ENCODE measurements at regions not wholly inside any gene's neighbourhood (a gene's known extent, or its start where the extent isn't known, plus 50 kb on each side); places are given as distances from the start of the nearest gene placed in this dataset.

GRCh38 chr13:80585531-80585930 lies 244.6 kb upstream of the SPRY2 start:
- WGBS, 2 donors (ENCODE audit: low coverage in 1 of 2), result 78 to 89% methylated on average over 1 of the region's 1 CpG
- no peak for TF ChIP-seq POLR2AphosphoS5 (IDR thresholded peaks at IDR 0.05)
- no peak for TF ChIP-seq EP300 (IDR thresholded peaks at IDR 0.05)
- TF ChIP-seq CTCF (IDR thresholded peaks at IDR 0.05), result no peak
- no peak for TF ChIP-seq POLR2A (IDR thresholded peaks at IDR 0.05)
- no peaks in the 10 kb centered on the region for H3K27me3 ChIP-seq
- H3K4me3 ChIP-seq, result no peak overlapping the region
- no peak overlapping the region for H3K27ac ChIP-seq
- H3K36me3 ChIP-seq, result no peaks in the 10 kb centered on the region
- no peaks in the 10 kb centered on the region for H3K4me1 ChIP-seq
- ATAC-seq, result no peak
- H3K9me3 ChIP-seq, result peaks cover 0 to 3% (median 0%) of the 10 kb centered on the region in 3 donors

- 45 to 81% methylated on average over 1 of the region's 1 CpG for WGBS, 2 donors (ENCODE audit: low coverage in 1 of 2)
- H3K9me3 ChIP-seq, result peaks cover 0 to 3% (median 0%) of the 10 kb centered on the region in 3 donors
- H3K4me1 ChIP-seq, result no peaks in the 10 kb centered on the region
- H3K27me3 ChIP-seq, result no peaks in the 10 kb centered on the region
- H3K36me3 ChIP-seq, result no peaks in the 10 kb centered on the region
- no peak overlapping the region for H3K4me3 ChIP-seq
- TF ChIP-seq POLR2AphosphoS5 (IDR thresholded peaks at IDR 0.05), result no peak
- no peak for TF ChIP-seq EP300 (IDR thresholded peaks at IDR 0.05)
- TF ChIP-seq POLR2A (IDR thresholded peaks at IDR 0.05), result no peak
- no peak for TF ChIP-seq CTCF (IDR thresholded peaks at IDR 0.05)
- no peak for ATAC-seq
- H3K27ac ChIP-seq, result no peak overlapping the region
Measured at GRCh38 chr13:80584785-80585184, 243.9 kb upstream of the SPRY2 start.

GRCh38 chr13:80584306-80584705 lies 243.4 kb upstream of the SPRY2 start:
- no peak for TF ChIP-seq POLR2AphosphoS5 (IDR thresholded peaks at IDR 0.05)
- no peaks in the 10 kb centered on the region for H3K4me1 ChIP-seq
- ATAC-seq, result no peak
- H3K9me3 ChIP-seq, result peaks cover 0 to 3% (median 0%) of the 10 kb centered on the region in 3 donors
- H3K36me3 ChIP-seq, result no peaks in the 10 kb centered on the region
- H3K27me3 ChIP-seq, result no peaks in the 10 kb centered on the region
- no peak overlapping the region for H3K27ac ChIP-seq
- H3K4me3 ChIP-seq, result no peak overlapping the region

GRCh38 chr13:80577926-80578670 lies 237.2 kb upstream of the SPRY2 start:
- Histone ChIP-seq H3K4me1 (no peaks in the 10 kb centered on the region), H3K27ac (no peak overlapping the region), H3K9me3 (no peaks in the 10 kb centered on the region), H3K4me3 (no peak overlapping the region), H3K36me3 (no peaks in the 10 kb centered on the region), H3K27me3 (no peaks in the 10 kb centered on the region)
- 71 to 80% methylated on average over 1 to 2 of the region's 10 CpGs for WGBS, 2 donors (ENCODE audit: low coverage in 1 of 2)
- no peak for ATAC-seq
- TF ChIP-seq POLR2AphosphoS5 (IDR thresholded peaks at IDR 0.05), result no peak
- TF ChIP-seq POLR2A (IDR thresholded peaks at IDR 0.05), result no peak
- TF ChIP-seq EP300 (IDR thresholded peaks at IDR 0.05), result no peak
- TF ChIP-seq CTCF (IDR thresholded peaks at IDR 0.05), result no peak

GRCh38 chr13:80577285-80577684 lies 236.4 kb upstream of the SPRY2 start:
- Histone ChIP-seq H3K27ac (no peak overlapping the region), H3K4me3 (no peak overlapping the region), H3K4me1 (no peaks in the 10 kb centered on the region), H3K9me3 (no peaks in the 10 kb centered on the region), H3K27me3 (no peaks in the 10 kb centered on the region), H3K36me3 (no peaks in the 10 kb centered on the region)
- no peak for ATAC-seq
- WGBS, 2 donors (ENCODE audit: low coverage in 1 of 2), result 78% methylated on average over 3 of the region's 5 CpGs; no CpG with 5 or more reads in 1 of the 2 donors
- no peak for TF ChIP-seq POLR2AphosphoS5 (IDR thresholded peaks at IDR 0.05)
- no peak for TF ChIP-seq EP300 (IDR thresholded peaks at IDR 0.05)
- TF ChIP-seq CTCF (IDR thresholded peaks at IDR 0.05), result no peak
- no peak for TF ChIP-seq POLR2A (IDR thresholded peaks at IDR 0.05)

All from gastroesophageal sphincter (tissue), 4 donors.